GM19468 (cell line): ENCODE measurements at regions not wholly inside any gene's neighbourhood (a gene's known extent, or its start where the extent isn't known, plus 50 kb on each side); places are given as distances from the start of the nearest gene placed in this dataset.
"Not testable (repeated sequence)": the region's sequence is repeated elsewhere in the genome, so short reads cannot be mapped to it uniquely, and the experiment has no call there.

ENCODE experiments used
- ATAC-seq: cut with Tn5 transposase; IDR thresholded peaks from one replicate; pipeline ENCODE4 v1.9.1; 2021; ENCODE audit warnings: mild to moderate bottlenecking, moderate library complexity, moderate number of reproducible peaks; ENCODE audit not compliant: unreplicated experiment; ENCODE audit errors: extremely low read depth

GRCh38 chrX:3833761-3834542, 120.5 kb upstream of the PRKX start:
- not testable (repeated sequence) for ATAC-seq

- ATAC-seq = not testable (repeated sequence)
These were observed 116.6 kb upstream of the PRKX start for GRCh38 chrX:3830020-3830419.

- not testable (repeated sequence) for ATAC-seq
These were observed 115.6 kb upstream of the PRKX start for GRCh38 chrX:3829041-3829531.

- not testable (repeated sequence) for ATAC-seq
These were observed 115.1 kb upstream of the PRKX start for GRCh38 chrX:3828378-3829040.

- ATAC-seq = not testable (repeated sequence)
These were observed 110.6 kb upstream of the PRKX start for GRCh38 chrX:3824008-3824407.

GRCh38 chrX:3820167-3820566, 106.7 kb upstream of the PRKX start:
- no peak for ATAC-seq

- not testable (repeated sequence) for ATAC-seq
These were observed 104.0 kb upstream of the PRKX start for GRCh38 chrX:3817480-3817879.

GRCh38 chrX:3815896-3816664, 102.6 kb upstream of the PRKX start:
- ATAC-seq = no peak

GRCh38 chrX:3811331-3812311, 98.2 kb upstream of the PRKX start:
- ATAC-seq = no peak

- no peak for ATAC-seq
These were observed 94.5 kb upstream of the PRKX start for GRCh38 chrX:3807906-3808305.

GRCh38 chrX:3806630-3807029, 93.2 kb upstream of the PRKX start:
- ATAC-seq = no peak

GRCh38 chrX:3803713-3804112, 90.3 kb upstream of the PRKX start:
- no peak for ATAC-seq

GRCh38 chrX:3803305-3803704, 89.9 kb upstream of the PRKX start:
- no peak for ATAC-seq

- ATAC-seq = not testable (repeated sequence)
These were observed 82.0 kb upstream of the PRKX start for GRCh38 chrX:3795411-3795810.

GRCh38 chrX:3791449-3791848, 78.0 kb upstream of the PRKX start:
- ATAC-seq = no peak

GRCh38 chrX:3788494-3789233, 75.2 kb upstream of the PRKX start:
- ATAC-seq = no peak

- ATAC-seq = no peak
These were observed 74.4 kb upstream of the PRKX start for GRCh38 chrX:3787856-3788255.

- ATAC-seq = not testable (repeated sequence)
These were observed 72.4 kb upstream of the PRKX start for GRCh38 chrX:3785822-3786221.

GRCh38 chrX:3780564-3780963, 67.1 kb upstream of the PRKX start:
- ATAC-seq = no peak
